Stimulated activated CD4-positive, alpha-beta T cell treated with anti-CD3 and anti-CD28 coated beads, Interleukin-1b, Interleukin-23, amount 100 ng/mL, for 24 hours (primary cell): ENCODE measurements at regions not wholly inside any gene's neighbourhood (a gene's known extent, or its start where the extent isn't known, plus 50 kb on each side); places are given as distances from the start of the nearest gene placed in this dataset.

ENCODE experiments used
- DNase-seq, 4 experiments: peaks; one replicate each; pipeline ENCODE4 v3.0.0-alpha.2; 2020; ENCODE audit warnings: low read depth in 4 of 4, low spot score in 1 of 4

DNA sequence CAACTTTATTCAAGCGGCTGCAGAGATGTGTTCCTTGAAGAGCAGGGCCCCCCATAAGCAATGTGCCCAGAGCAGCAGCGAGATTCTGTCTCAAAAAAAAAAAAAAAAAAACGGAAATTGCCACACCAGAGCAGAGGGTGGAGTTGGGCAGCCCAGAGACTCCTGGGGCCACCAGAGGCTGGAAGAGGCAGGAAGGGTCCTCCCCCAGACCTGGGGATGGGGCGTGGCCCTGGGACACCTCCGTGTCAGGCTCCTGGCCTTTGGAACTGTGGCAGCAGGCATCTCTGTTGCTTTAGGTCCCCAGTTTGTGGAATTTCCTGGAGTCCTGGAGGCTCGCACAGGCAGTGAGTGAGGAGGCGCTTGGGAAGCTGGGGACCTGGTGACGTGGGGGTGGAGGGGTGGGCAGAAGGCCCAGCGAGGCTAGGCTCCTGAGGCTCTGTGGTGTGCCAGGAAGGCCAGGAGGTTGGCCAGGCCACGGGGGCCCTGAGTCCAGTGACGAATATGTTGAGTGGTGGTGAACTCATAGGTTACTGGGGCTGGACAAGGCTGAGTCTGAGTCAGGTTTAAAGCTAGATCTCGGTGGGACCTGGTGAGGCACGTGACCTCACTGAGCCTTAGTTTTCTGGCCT is 735.6 kb downstream of the BRD1 start:
- DNase-seq, result no peak

DNA sequence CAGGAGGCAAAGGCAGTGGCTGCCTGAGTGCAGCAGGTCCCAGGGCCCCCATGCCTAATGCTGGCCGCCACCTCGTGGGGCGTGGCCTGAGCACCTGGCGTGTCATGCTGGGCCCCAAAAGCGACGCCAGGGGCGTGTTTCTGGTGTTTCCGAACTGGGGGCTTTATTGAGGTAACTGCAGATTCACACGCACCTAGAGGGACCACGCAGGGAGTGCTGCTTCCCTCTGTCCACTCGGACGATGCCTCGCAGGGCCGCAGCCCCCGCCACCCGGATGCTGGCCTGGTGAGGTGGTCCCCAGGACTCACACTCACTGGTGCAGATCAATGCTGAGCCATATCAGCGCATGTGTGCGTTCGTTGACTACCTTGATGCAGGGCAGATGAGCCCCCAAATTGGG is 736.2 kb downstream of the BRD1 start:
- no peak for DNase-seq

DNA sequence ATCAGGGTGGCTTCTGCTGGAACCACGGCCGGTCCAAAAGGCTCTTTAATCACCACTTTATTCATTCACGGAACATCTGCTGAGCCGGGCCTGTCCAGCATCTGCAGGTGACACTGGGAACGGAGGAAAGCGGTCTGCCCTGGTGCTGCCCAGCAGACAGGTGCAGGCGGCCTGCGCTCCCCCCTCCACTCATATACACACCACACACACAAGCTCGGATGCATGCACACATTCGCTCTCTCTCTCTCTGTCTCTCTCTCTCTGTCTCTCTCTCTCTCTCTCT is 736.9 kb downstream of the BRD1 start:
- no peak for DNase-seq

DNA sequence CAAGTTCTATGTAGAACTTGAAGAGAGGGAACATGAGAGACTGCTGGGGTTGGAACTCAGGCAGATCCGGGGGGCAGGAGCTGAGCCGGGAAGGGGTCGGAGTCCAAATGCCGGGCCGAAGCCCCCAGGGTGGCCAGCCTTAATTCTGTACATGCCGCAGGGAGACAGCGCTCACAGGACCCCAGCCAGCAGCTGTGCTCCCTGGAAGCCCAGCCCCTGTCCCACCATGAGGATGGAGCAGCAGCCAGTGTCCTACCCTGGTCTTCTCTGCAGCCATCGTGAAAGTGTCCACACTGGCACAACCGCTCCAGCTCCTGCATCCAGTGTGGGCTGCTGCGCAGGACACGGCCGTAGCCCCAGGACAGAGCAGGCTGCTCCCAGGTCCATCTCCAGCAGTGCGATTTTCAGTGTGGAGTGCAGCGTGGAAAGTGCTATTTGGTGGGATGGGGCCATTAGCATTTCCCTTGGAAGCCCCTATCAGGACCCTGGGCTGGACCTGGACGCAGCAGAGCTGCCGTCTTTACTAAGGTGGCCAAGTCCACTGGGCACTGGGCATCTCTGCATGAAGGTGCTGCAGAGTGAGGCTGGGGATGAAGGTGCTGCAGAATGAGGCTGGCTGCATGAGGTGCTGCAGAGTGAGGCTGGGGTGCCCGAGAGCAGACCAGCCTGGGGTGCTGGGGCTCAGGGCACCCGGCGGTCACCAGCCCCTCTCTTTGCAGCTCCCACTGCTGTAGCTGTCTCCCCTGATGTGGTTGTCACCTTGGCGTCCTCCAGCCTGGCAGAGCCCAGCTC is 737.4 kb downstream of the BRD1 start:
- no peak for DNase-seq

DNA sequence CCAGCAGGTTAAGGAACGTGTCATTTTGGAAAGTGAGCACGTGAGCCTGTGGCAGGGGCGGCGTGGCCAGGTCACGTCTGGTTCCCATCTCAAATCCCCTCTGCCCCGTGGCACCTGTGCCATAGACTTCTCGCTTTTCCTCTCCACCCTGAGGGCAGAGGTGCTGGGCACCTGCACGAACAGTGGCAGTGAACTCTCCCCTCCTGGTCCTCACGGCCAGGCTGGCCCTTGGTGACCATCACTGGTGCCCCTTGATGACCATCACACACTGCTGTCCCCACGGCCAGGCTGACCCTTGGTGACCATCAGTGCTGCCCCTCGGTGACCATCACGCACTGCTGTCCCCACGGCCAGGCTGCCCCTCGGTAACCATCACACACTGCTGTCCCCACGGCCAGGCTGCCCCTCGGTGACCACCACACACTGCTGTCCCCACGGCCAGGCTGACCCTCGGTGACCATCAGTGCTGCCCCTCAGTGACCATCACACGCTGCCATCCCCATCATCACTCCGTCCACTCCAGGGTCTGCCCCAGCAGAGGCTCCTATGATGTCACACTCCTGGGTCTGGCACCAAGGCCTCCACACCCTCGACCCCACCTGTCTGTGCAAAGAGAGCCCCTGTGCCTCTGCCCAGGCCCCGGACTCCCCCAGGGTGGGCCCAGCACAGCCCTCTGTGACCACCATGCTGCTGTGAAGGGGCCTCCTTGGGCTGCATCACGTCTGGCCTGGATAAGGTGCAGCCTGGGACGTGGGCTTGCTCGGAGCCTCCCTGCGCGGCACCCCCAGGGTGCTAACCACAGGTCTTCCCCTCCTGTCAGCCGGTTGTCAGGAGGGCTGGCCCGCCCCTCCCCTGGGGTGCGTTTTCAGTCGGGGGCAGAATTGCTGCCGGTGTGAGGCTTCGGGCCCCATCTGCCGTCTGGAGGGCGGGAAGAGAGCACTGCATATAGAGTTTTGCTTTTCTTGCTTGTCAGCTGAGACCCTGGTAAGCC is 738.6 kb downstream of the BRD1 start:
- DNase-seq, result no peak

DNA sequence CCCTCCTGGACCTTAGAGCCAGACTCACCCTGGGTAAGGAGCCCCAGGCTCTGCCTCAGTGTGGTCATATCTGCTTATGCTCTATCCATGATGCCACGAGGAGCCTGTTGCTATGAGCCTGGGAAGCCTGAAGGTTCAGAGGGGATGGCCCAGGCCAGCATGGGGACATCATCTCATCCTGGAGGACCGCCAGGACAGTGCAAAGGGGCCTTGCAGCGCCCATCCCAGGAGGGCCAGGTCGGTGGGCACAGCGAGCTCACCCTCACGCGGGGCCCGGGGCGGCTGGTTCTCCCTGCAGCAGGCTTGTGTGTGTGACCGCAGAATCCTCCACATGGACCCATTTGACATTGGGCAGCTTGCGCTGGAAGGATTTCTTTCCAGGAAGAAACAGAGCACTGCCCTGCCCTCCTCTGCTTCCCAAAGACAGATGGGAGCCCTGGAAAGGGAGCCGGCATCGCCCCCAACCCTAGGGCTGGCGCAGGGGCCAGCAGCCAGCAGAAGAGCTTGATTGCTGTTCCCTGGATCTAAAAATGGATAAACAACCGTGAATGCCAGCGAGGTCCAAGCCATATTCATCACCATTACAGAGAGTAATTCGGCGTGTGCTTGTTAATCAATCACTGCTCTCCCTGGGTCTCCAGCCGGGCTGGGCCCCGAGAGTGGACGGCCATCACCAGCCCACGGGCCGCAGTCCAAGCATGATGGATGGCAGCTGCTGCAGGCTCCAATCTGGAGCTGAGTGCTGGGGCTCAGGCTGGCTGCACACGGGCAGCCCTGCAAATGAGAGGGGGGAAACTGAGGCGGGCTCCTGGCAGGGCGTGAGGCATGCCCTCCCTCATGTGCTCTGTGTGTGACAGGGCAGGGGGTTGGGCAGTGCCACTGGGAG is 739.7 kb downstream of the BRD1 start:
- no peak for DNase-seq

DNA sequence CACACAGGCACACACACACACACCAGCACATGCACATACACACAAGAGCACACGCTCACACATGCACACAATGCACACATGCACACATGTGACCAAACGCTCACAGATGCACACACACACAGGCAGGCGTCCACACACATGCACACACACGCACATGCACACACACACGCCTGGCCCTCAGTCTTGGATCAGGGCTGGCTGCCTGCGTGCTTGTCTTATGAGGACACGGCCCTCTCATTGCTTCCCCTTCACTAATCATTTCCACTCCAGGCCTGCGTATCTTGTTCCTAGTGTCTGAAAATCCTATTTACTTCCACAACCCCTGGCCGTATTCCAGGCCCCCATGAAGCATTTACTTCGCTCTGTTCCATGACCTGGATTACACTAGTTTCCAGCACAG is 740.5 kb downstream of the BRD1 start:
- DNase-seq, result no peak

DNA sequence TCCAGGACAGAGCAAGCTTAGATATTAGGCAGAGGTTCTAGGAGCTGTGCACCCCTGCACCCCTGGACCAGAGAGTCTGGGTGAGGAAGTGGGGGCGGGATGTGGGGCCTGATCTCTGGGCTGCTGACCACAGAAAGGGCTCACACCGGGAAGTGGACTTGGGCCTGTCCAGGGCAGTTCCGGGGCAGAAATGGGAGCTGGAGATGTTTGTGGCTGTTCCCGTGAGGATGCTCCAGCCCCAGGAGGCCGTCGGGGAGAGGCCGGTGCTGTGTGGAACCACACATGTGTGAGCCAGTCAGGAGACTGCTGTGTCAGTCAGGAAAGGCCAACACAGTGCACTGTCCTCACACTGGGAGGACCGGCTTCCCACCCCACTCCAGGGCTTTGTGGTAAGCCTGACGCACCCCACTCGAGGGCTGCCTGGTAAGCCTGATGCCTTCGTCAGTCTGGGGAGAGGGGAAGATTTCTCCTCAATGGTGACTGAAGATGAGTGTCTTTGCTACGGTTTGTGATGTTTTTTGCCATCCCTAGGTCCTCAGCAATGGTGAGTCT is 741.0 kb downstream of the BRD1 start:
- no peak for DNase-seq

DNA sequence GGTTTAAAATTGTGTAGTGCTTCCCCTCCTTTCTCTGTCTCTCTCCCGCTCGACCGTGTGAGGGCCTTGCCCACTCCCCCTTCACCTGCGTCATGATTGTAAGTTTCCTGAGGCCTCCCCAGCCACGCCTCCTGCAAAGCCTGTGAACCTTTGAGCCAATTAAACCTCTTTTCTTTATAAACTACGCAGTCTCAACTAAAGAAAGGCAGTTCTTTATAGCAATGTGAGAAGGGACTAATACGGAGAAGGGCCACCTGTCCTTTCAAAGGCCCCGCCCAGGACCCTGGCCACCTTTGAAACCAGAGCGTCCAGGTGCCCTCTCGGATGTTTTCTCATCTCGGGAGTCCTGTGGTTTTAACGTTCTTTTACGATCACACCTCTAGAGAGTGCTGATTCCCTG is 741.5 kb downstream of the BRD1 start:
- no peak for DNase-seq

DNA sequence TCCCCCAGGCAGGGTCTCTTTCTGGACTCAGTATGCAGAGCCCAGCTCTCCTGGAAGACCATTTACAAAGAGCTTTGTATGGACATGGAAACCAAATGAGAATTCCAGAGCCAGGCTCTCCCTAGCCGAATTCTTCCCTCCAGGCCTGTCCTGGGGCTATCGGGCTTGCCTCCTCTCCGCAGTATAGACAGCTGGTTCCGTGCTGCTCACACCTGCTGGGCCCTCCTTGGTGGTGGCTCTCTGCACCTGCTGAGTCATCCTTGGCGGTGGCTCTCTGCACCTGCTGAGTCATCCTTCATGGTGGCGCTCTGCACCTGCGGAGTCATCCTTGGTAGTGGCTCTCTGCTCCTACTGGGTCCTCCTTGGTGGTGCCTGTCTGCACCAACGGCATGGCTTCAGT is 743.5 kb downstream of the BRD1 start:
- no peak for DNase-seq

DNA sequence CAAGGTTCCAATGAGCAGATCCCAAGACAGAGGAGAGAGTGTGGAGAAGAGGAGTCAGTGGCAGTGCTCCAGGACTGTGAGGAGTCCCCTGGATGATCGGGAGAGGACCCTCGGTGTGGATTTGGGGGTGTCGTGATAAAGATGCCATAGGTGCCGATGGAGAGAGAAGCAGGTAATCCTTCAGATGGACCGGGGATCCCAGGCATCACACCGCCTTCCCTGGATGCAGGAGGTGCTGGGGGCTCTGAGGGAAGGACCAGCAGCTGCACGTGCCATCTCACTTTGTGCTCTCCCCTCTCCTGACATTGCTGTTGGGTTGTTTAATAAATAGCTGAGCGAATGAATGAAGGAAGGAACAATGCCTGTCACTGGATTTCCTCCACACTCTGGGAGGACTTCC is 744.1 kb downstream of the BRD1 start:
- DNase-seq, result no peak

DNA sequence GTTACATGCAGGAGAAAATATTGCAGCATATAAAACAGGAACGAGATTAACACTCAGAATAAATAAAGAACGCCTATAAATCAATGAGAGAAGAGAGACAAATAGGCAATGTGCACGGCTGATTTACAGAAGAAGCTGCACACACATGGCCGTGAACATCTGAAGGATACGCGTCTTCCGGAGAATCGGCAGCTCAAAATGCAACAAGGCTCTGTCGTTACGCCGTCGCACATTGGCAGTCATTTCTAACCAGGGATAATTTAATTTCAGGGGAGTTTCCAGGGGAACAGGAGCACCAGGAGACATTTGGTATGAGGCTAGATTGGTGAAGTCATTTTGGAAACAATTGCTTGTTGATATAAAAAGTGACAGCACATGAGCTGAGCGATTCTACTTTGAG is 745.2 kb downstream of the BRD1 start:
- DNase-seq, result no peak

DNA sequence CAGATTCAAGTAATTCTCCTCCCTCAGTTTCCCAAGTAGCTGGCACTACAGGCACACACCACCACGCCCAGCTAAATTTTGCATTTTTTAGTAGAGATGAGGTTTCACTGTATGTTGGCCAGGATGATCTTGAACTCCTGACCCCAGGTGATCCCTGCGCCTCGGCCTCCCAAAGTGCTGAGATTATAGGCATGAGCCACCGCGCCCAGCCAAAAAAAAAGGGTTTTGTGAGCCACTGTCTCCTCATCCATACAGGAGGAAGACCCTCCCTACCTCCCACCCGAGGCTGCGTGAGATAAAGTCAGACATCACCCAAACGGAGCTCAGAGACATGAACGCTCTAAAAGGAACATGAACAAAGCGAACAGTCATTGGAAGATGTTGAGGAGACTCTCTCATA is 745.7 kb downstream of the BRD1 start:
- DNase-seq, result no peak

DNA sequence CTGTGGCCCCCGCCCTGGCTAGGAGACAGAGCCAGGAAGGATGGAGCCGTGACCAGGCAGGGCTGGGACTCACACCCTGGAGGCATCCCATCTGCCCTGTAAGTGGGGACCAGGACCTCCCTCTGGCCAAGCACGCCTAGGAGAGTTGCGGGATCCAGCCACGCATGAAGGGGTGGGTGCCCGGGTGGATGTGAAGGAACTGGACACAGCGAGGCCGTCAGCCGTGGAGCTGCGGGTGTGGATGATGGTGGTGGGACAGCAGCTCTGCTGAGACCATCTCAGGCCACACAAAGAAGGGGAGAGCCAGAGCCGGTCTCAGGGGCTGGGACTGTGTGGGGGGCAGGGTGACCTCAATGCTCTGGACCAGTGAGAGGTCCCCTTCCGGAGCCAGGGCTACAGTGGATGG is 746.4 kb downstream of the BRD1 start:
- DNase-seq, result no peak

DNA sequence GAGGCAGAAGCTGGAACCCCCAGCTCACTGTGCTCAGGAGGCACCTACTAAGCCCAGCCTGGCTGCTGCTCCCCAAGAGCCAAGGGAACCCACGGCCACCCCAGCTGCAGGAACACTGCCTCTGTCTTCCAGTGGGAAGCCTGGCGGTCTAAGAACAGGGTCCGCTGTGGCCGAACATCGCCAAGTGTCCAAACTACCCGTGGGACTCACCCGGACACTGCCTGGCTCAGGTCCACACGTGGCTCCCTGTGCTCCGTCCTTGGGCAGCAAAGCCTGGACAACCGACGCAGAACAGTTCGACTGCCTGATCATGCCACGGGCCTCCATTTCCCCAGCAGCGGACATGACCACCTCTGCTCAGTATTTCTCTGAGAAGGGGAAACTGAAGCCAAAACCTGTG is 747.0 kb downstream of the BRD1 start:
- no peak for DNase-seq

DNA sequence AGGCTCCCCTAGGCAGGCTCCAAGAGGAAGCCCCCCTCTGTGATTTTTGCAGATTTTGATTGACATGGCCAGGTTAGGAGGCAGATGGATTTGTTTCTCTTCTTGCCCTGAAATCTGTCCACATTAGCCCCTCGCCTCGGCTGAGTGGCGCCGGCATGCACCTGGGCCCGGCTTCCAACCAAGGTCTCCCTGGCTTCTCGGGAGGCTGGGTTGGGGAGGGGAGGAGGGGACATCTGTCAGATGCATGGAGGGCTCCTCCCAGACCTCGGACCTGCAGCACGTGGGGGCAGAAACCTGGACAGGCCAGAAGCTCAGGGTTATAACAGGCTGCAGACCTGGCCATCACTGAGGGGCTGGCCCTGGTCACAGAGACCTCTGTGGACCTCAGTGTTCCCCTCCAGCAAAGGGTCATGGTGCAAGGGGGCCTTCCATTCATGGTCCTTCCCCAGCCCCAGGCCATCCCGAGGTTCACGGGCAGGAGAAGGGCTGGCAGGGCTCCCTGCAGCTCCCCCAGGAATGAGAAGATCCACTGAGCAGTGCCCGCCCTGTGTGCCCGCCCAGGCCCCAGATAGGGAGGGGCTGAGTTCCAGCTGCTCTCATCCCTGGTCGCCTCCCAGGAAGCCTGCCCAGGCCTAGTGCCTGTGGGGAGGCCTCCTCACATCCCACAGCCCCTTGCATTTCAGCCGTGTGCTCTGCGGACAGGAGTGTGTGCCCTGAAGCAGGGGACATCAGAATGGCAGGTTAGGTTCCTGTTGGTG is 747.8 kb downstream of the BRD1 start:
- DNase-seq, result no peak

DNA sequence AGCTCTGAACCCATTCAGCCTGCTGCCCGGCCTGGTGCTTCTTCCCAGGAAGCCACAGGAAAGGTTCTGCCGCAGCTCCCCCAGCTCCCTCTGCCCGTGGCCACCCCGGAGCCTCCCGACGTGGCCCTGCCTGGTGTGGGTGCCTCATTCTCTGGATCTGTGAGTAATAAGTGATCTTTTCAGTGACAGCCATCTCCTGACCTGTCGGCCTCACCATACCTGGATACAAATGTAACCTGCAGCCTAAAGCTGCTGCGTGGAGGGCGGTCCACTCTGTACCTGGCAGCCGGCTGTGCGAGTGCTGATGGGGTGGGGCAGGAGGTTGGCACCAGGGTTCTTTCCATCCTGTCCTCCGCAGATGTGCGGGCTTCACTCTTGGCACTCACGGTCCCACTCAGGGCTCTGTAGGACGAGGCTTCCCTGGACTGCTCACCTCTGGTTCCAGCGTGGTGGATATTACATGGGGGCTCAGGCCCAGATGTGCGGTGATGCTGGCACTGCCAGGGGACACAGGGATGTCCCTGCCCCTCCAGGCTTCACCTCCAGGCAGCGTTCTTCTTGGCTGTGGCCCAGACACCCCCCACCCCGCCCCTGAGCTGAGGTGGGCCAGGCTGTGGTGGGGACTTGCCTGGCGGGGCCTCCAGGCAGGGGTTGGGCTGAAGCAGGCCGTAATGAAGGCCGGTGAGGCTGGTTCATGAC is 748.5 kb downstream of the BRD1 start:
- DNase-seq, result no peak

DNA sequence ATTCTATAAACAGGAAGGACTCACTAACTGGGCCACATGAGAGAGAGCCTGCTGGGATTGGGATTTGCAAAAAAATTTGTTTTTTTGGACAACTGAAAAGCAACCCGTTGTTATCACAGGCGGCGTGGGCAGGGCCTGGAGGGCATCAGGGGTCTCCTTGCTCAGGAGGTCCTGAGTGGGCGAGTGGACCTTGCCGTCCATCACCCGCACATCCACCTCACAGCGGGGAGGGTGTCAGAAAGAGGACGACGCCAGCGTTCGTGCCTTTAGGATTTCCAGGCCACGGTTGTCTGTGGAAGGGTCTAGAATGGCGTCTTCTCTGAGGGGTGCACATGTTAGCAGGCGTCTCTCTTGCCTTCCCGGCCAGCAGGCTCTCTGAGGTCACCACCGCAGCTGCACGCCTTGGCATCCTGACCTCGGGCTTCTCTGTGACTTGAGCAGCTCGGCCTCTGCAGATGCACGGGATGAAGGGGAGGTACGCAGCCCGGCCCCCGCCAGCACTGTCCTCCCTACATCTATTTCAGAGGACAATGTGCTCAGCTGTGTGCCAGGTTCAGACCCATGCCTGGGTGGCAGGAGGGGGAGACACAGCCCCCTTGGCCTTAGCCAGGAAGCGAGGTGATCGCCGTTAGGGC is 749.5 kb downstream of the BRD1 start:
- DNase-seq, result no peak

DNA sequence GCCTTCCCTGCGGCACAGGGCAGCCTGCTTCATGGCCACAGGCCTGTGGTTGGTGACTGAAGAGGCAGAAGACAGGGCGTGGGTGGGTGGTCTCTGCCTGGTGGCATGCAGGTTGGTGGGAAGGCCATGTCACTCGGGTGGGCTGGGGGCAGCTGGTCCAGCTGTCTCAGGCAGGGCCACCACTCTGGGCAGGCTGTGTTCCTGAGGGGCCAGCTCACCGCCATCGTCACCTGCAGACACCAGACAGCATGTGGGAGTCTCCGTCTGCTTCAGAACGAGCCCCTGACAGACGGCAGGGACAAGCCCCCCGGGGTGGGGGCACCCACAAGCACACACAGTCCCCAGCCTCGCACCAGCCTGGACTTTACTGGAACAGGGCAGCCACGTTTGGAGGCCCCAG is 750.1 kb downstream of the BRD1 start:
- no peak for DNase-seq
